ENCODE measurements at regions not wholly inside any gene's neighbourhood (a gene's known extent, or its start where the extent isn't known, plus 50 kb on each side); places are given as distances from the start of the nearest gene placed in this dataset.
A peak's percentile ranks its signal among the peaks of the same experiment; 100 is the strongest.

DNA sequence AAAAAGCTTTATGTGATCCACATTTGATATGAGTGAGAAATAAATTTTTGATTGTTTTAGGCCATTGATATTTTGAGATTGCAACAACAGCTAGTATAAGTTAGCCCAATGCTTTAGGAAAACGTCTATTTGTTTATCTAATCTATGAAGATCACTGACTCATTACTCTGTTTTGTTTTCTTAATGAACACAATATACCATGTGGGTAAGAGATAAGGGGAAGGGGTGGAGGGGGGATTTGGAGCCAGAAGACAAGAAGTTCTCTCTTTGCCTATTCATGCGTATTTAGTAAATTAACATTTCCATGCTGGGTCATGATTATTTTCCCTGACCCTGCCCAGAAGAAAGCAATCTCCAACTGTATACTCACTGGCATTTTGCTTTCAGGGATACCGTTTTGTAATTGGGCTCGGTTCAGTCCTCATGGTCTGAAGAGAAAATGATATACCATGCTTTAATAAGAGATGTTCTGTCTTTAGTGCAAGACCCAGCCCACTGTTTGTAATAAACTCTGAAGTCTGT lies 359.5 kb upstream of the NPSR1 start:
- no peak overlapping the region for H3K27ac ChIP-seq

GRCh38 chr7:34299066-34299465 lies 359.0 kb upstream of the NPSR1 start:
- no peaks in the 10 kb centered on the region for H3K4me1 ChIP-seq (replicated peaks)
- no peaks in the 10 kb centered on the region for H3K27me3 ChIP-seq (replicated peaks)
- no peak overlapping the region for H3K4me3 ChIP-seq
- H3K9me3 ChIP-seq (replicated peaks) = no peaks in the 10 kb centered on the region
- H3K36me3 ChIP-seq = no peaks in the 10 kb centered on the region
- no peak for DNase-seq (ENCODE audit: low read depth in 1 of 2, low spot score in 2 of 2)
- H3K27ac ChIP-seq = no peak overlapping the region

More for the DNA sequence above, 359.5 kb upstream of the NPSR1 start:
- Histone ChIP-seq H3K9me3 (replicated peaks) (no peaks in the 10 kb centered on the region), H3K36me3 (no peaks in the 10 kb centered on the region), H3K4me1 (replicated peaks) (no peaks in the 10 kb centered on the region), H3K4me3 (no peak overlapping the region), H3K27me3 (replicated peaks) (no peaks in the 10 kb centered on the region)
- no peak for DNase-seq (ENCODE audit: low read depth in 1 of 2, low spot score in 2 of 2)

DNA sequence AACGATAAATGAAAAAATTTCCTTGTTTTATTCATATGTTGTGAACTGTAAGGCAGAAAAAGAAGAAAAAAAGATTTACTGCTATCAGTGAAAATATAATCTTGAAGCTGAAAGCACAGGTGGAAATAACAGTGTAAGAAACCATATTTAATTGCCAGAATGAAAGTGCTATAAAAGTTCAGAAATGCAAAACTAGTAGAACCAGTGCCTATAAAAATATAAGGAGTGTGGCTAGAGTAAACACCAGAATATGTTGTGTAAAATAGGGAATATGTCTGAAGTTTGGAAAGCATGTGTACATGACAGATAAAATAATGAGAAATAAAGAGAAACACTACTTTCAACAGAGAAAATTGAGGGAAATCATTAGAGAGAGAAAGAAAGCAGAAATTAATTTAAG lies 350.5 kb upstream of the NPSR1 start:
- no peak for DNase-seq (ENCODE audit: low read depth in 1 of 2, low spot score in 2 of 2)
- Histone ChIP-seq H3K4me3 (no peak overlapping the region), H3K27me3 (replicated peaks) (no peaks in the 10 kb centered on the region), H3K27ac (no peak overlapping the region), H3K36me3 (no peaks in the 10 kb centered on the region), H3K4me1 (replicated peaks) (no peaks in the 10 kb centered on the region), H3K9me3 (replicated peaks) (no peaks in the 10 kb centered on the region)

- Histone ChIP-seq H3K27me3 (replicated peaks) (no peaks in the 10 kb centered on the region), H3K4me3 (no peak overlapping the region), H3K4me1 (replicated peaks) (no peaks in the 10 kb centered on the region), H3K36me3 (no peaks in the 10 kb centered on the region), H3K9me3 (replicated peaks) (no peaks in the 10 kb centered on the region), H3K27ac (no peak overlapping the region)
- no peak for DNase-seq (ENCODE audit: low read depth in 1 of 2, low spot score in 2 of 2)
Observed at GRCh38 chr7:34308595-34308994, 349.4 kb upstream of the NPSR1 start.

- Histone ChIP-seq H3K4me1 (replicated peaks) (no peaks in the 10 kb centered on the region), H3K27ac (no peak overlapping the region), H3K4me3 (no peak overlapping the region), H3K27me3 (replicated peaks) (no peaks in the 10 kb centered on the region), H3K9me3 (replicated peaks) (no peaks in the 10 kb centered on the region), H3K36me3 (no peaks in the 10 kb centered on the region)
- DNase-seq (ENCODE audit: low read depth in 1 of 2, low spot score in 2 of 2) = no peak
Observed at GRCh38 chr7:34309116-34309515, 348.9 kb upstream of the NPSR1 start.

DNA sequence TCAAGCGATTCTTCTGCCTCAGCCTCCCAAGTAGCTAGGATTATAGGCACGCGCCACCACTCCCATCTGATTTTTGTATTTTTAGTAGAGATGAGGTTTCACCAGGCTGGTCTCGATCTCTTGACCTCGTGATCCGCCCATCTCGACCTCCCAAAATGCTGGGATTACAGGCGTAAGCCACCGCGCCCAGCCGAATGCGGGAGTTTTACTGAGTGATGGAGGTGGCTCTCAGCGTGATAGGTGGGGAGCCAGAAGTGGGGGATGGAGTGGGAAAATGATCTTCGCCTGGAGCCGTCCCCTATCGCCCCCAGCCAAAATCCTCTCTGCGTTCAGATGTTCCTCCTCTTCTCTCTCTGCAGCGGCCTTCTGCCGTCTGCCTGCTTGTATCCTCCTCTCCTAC lies 348.4 kb upstream of the NPSR1 start:
- H3K4me3 ChIP-seq = no peak overlapping the region
- H3K36me3 ChIP-seq = no peaks in the 10 kb centered on the region
- H3K9me3 ChIP-seq (replicated peaks) = no peaks in the 10 kb centered on the region
- H3K27ac ChIP-seq = no peak overlapping the region
- no peaks in the 10 kb centered on the region for H3K4me1 ChIP-seq (replicated peaks)
- DNase-seq (ENCODE audit: low read depth in 1 of 2, low spot score in 2 of 2) = no peak
- H3K27me3 ChIP-seq (replicated peaks) = no peaks in the 10 kb centered on the region

DNA sequence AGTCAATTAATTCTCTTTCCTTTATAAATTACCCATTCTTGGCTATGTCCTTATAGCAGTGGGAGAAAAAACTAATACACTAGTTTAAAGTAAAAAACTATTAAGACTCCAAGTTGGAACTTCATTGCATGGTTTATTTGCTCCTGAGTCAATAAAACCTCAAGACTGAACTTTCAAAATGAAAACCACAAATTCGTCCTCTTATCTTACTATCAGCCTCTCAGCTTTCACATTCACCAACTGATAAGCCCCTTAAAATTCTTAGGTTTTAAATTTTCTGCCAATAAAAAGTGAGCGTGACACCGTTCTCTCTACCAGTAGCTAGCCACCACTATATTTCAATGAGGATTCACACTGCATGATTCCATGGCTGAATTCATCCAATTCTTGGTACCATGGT lies 346.4 kb upstream of the NPSR1 start:
- no peak for DNase-seq (ENCODE audit: low read depth in 1 of 2, low spot score in 2 of 2)

DNA sequence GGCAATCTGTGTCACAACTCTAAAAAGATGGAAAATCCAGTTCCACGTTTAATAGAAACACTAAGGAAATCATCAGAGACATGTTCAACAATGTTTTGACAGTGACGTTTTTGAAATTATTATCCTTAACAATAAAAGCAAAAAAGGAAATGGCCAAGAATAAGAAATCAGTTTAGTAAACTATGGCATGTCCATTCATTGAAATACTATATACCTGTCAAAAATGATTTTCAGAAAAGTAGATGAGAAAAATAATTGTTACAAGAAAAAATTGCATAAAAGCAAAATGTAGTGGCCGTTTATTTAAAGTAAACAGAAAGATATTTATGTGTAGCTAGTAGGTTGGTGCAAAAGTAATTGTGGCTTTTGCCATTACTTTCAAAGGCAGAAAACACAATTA lies 345.4 kb upstream of the NPSR1 start:
- Histone ChIP-seq H3K27ac (no peak overlapping the region), H3K36me3 (no peaks in the 10 kb centered on the region), H3K4me1 (replicated peaks) (no peaks in the 10 kb centered on the region), H3K27me3 (replicated peaks) (no peaks in the 10 kb centered on the region), H3K4me3 (no peak overlapping the region), H3K9me3 (replicated peaks) (no peaks in the 10 kb centered on the region)
- no peak for DNase-seq (ENCODE audit: low read depth in 1 of 2, low spot score in 2 of 2)

More for the DNA sequence above, 346.4 kb upstream of the NPSR1 start:
- no peak overlapping the region for H3K4me3 ChIP-seq
- no peak overlapping the region for H3K27ac ChIP-seq
- H3K36me3 ChIP-seq = no peaks in the 10 kb centered on the region
- H3K4me1 ChIP-seq (replicated peaks) = no peaks in the 10 kb centered on the region
- H3K27me3 ChIP-seq (replicated peaks) = no peaks in the 10 kb centered on the region
- H3K9me3 ChIP-seq (replicated peaks) = no peaks in the 10 kb centered on the region

GRCh38 chr7:34313289-34313688 lies 344.7 kb upstream of the NPSR1 start:
- Histone ChIP-seq H3K9me3 (replicated peaks) (no peaks in the 10 kb centered on the region), H3K4me1 (replicated peaks) (no peaks in the 10 kb centered on the region), H3K27ac (no peak overlapping the region), H3K4me3 (no peak overlapping the region), H3K27me3 (replicated peaks) (no peaks in the 10 kb centered on the region), H3K36me3 (no peaks in the 10 kb centered on the region)
- DNase-seq (ENCODE audit: low read depth in 1 of 2, low spot score in 2 of 2) = no peak

- DNase-seq (ENCODE audit: low read depth in 1 of 2, low spot score in 2 of 2) = no peak
Observed at GRCh38 chr7:34315032-34315431, 343.0 kb upstream of the NPSR1 start.

GRCh38 chr7:34317039-34317438 lies 341.0 kb upstream of the NPSR1 start:
- H3K27ac ChIP-seq = no peak overlapping the region

More at GRCh38 chr7:34315032-34315431, 343.0 kb upstream of the NPSR1 start:
- H3K36me3 ChIP-seq = no peaks in the 10 kb centered on the region
- no peaks in the 10 kb centered on the region for H3K27me3 ChIP-seq (replicated peaks)
- no peak overlapping the region for H3K27ac ChIP-seq
- H3K4me3 ChIP-seq = no peak overlapping the region
- no peaks in the 10 kb centered on the region for H3K9me3 ChIP-seq (replicated peaks)
- H3K4me1 ChIP-seq (replicated peaks) = no peaks in the 10 kb centered on the region

DNA sequence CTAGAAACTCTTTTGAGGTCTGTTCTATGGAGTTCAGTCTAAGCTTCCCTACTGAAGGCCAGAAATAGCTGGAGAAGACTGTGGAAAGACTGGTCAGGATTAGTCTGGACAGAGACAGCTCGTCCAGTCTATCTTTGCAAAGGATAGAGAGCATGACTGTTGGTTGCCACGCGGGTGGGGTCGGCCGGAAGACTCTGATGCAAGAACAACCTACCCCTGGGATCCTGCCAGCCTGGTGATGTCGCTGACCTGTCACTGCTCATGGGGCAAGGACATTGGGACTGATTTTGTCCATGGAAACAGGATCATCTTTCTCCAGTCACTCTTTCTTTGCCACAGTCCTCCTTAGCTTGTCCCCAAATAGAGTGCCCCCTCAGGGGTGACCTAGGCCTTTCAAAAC lies 337.6 kb upstream of the NPSR1 start:
- DNase-seq (ENCODE audit: low read depth in 1 of 2, low spot score in 2 of 2) = no peak
- no peak overlapping the region for H3K27ac ChIP-seq
- H3K9me3 ChIP-seq (replicated peaks) = no peaks in the 10 kb centered on the region
- H3K27me3 ChIP-seq (replicated peaks) = no peaks in the 10 kb centered on the region
- H3K4me3 ChIP-seq = no peak overlapping the region
- H3K4me1 ChIP-seq (replicated peaks) = no peaks in the 10 kb centered on the region
- H3K36me3 ChIP-seq = no peaks in the 10 kb centered on the region

More at GRCh38 chr7:34317039-34317438, 341.0 kb upstream of the NPSR1 start:
- H3K4me3 ChIP-seq = no peak overlapping the region
- H3K9me3 ChIP-seq (replicated peaks) = no peaks in the 10 kb centered on the region
- no peaks in the 10 kb centered on the region for H3K27me3 ChIP-seq (replicated peaks)
- no peak for DNase-seq (ENCODE audit: low read depth in 1 of 2, low spot score in 2 of 2)
- no peaks in the 10 kb centered on the region for H3K36me3 ChIP-seq
- H3K4me1 ChIP-seq (replicated peaks) = no peaks in the 10 kb centered on the region

GRCh38 chr7:34320926-34321661 lies 336.9 kb upstream of the NPSR1 start:
- Histone ChIP-seq H3K27ac (no peak overlapping the region), H3K4me3 (no peak overlapping the region), H3K4me1 (replicated peaks) (no peaks in the 10 kb centered on the region)

DNA sequence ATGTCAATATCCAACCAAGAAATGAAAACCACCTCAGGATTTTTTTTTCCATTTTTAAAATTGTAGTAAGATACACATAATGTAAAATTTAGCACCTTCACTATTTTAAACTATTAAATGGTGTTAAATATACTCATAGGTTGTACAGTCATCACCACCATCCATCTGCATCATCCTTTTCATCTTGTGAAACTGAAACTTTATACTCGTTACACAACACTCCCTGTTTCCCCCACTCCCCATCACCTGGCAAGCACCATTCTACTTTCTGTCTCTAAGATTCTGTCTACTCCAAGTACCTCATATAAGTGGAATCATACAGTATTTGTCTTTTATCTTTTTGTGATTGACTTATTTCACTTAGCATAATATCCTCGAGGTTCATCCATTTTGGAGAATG lies 335.2 kb upstream of the NPSR1 start:
- no peaks in the 10 kb centered on the region for H3K27me3 ChIP-seq (replicated peaks)
- no peak overlapping the region for H3K27ac ChIP-seq
- DNase-seq (ENCODE audit: low read depth in 1 of 2, low spot score in 2 of 2) = no peak
- no peaks in the 10 kb centered on the region for H3K4me1 ChIP-seq (replicated peaks)
- H3K9me3 ChIP-seq (replicated peaks) = no peaks in the 10 kb centered on the region
- no peaks in the 10 kb centered on the region for H3K36me3 ChIP-seq
- H3K4me3 ChIP-seq = no peak overlapping the region

More at GRCh38 chr7:34320926-34321661, 336.9 kb upstream of the NPSR1 start:
- H3K9me3 ChIP-seq (replicated peaks) = no peaks in the 10 kb centered on the region
- H3K27me3 ChIP-seq (replicated peaks) = no peaks in the 10 kb centered on the region
- no peaks in the 10 kb centered on the region for H3K36me3 ChIP-seq
- DNase-seq (ENCODE audit: low read depth in 1 of 2, low spot score in 2 of 2) = peak; percentile 32 to 42

DNA sequence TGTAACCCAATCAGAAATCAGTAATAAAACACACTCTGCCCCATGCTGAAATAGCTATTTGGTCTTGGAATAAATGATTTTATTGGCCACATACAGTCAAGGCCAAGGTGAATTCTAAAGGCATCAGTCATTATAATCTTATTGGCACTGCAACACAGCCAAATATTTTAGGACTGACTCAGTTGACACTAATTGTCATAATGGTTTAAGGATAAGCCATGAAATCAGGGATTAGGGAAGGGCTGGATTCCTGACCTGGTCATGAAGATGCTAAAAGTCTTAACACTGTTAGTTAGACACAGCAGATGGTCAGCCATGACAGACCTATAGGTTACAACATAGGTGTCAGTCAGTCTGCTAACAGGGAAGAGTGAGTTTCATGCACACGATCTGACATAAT lies 330.3 kb upstream of the NPSR1 start:
- DNase-seq (ENCODE audit: low read depth in 1 of 2, low spot score in 2 of 2) = no peak
- Histone ChIP-seq H3K4me1 (replicated peaks) (no peaks in the 10 kb centered on the region), H3K4me3 (no peak overlapping the region), H3K36me3 (no peaks in the 10 kb centered on the region), H3K27ac (no peak overlapping the region), H3K9me3 (replicated peaks) (no peaks in the 10 kb centered on the region), H3K27me3 (replicated peaks) (no peaks in the 10 kb centered on the region)
